ENCODE measurements at regions not wholly inside any gene's neighbourhood (a gene's known extent, or its start where the extent isn't known, plus 50 kb on each side); places are given as distances from the start of the nearest gene placed in this dataset.
"Not testable (repeated sequence)": the region's sequence is repeated elsewhere in the genome, so short reads cannot be mapped to it uniquely, and the experiment has no call there.

DNA sequence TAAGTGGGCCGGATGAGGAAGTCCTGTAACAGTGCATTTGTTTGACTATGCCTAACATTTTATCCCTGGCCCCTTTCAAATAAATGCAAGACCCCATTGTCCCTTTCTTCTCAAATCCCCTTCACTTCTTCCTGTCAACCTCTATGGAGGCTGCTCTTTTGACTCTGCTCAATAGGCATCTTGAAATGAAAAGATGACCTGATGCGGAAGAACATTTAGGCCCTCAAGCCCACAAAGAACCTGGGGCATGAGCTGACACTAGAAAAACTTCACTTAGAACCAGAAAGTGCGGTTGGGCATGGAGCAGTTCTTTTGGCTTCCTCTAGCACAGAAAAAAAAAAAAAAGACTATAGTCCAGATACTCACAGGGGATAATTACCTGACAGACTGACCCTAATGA, 1434.7 kb upstream of the WWC1 start:
- no peak for DNase-seq

DNA sequence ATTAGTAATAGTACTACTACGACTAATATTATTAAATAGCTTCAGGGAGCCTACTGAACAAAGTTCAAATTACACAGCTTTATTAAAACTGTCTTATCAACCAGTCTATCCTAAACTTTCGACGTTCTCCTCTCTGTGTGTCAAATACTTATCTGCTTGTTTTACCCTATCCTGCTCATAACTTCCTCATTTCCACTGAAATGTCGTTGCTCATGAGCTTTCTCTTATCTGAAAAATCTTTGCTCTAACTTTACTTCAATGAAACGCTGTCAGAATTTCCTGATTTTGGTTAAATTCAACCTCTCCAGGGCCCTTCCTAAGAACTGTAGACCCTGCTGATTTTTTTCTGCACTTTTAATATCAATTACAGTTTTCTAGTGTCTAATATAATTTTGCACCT, 1431.0 kb upstream of the WWC1 start:
- no peak for DNase-seq

DNA sequence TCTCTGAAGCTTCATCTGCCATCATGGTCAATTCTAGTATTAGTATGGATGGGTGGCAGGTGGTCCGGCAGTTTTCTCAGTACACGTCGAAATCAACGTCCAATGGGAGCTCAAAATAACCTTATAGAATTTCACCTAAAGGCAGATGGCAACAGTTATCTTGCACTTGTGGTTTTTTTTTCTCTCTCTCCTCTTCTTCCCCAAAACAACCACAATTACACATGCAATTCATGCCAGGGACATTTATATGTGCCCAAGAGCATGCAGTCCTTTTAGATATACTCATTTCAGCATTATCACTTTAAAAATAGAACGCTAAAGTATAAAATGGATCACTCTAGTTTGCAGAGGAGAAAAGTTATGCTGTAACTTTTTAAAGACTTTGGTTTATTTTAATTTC, 1428.9 kb upstream of the WWC1 start:
- DNase-seq = no peak

DNA sequence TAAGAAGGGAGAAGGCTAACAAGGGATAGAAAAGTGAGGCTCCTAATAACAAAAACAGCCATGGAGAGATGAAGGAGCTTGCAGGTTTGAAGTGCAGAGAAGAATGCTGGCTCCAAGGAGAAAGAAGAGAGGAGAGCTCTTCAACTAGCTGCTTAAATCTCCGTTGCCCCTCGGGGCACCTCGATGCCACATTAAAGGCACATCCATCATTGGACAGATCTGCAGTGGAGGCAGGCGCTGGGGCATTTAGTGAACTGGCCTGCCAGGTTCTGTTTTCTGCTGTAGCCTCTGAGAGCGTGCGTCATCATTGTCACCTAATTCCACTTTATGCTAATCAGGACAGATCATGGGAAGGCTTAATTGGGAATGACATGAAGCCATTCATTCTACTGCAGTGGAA, 1426.2 kb upstream of the WWC1 start:
- no peak for DNase-seq

DNA sequence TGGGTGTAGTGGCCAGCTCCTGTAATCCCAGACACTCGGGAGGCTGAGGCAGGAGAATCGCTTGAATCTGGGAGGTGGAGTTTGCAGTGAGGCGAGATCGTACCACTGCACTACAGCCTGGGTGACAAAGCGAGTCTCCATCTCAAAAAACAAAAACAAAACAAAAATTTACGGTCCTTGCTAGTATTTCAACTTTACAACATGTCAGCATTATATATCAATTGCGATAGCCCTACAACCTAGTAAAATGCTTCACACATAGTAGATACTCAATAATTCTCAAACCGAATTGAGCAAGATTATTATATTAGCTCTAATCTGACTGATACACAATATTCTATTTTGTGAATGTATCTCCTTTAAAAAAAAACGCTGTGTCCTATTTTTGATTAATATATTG, 1411.0 kb upstream of the WWC1 start:
- no peak for DNase-seq

DNA sequence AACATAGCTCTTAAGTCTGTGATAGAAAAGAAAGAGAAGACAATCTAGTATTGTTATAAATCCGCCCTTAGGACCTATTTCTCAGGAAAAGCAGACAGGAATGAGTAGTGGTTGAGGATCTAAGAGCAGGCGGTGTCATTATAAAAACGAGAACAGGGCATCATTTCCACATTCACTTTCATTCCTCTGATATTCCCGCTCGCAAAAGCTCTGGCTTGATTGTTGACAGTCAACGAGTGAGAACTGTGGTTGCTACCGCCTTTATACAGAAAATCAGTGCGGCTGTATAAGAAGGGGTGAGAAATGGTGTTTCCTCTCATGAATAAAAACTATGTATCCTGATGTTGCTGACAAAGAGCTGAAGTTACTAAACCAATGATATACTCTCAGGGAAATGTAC, 1409.6 kb upstream of the WWC1 start:
- no peak for DNase-seq

DNA sequence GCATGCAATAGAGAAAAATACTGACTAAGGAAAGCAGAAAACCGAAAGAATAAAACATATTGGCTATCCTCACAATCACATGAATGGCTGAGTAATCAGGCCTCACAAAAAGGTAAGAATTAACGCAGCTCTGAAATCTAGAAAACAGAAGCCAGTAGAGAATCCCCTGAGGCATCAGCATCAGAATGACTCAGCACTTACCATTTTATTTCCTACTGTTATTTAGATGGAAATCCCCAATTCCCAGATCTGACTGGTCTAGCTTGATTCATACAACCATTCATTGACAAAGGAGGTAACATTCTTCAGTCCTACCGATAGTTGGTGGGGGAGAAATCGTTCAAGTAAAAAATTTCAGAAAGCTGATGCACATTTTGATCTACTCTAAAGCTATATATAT, 1408.4 kb upstream of the WWC1 start:
- DNase-seq = no peak

DNA sequence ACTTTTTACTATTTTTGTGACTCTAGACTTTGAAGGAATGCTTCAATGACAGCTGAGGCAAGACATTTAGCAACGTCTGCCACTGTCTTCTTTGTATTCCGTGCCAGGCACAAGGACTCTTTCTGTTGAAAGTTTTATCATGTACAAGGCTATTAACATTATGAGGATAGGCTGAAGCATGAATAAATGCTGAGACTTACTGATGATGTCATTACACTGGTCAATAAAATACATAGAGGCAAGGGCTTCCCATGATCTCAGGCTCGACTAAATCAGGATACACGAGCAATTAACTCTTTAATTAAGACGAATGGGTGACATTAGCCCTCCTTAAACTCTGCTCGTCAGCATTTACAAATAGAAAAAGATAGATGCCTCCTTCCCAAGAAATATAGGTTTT, 1393.3 kb upstream of the WWC1 start:
- no peak for DNase-seq

DNA sequence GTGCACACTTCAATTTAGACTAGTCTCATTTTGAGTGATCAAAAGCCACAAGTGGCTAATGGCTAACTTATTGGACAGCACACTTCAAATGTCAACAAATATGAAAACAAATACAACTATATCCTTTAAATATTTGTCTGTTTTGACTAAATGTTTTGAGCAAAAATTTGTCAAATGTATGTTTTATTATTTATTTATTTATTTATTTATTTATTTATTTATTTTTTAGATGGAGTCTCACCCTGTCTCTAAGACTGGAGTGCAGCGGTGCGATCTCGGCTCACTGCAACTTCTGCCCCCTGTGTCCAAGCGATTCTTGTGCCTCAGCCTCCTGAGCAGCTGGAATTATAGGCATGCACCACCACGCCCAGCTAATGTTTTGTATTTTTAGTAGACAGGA, 1392.1 kb upstream of the WWC1 start:
- no peak for DNase-seq

DNA sequence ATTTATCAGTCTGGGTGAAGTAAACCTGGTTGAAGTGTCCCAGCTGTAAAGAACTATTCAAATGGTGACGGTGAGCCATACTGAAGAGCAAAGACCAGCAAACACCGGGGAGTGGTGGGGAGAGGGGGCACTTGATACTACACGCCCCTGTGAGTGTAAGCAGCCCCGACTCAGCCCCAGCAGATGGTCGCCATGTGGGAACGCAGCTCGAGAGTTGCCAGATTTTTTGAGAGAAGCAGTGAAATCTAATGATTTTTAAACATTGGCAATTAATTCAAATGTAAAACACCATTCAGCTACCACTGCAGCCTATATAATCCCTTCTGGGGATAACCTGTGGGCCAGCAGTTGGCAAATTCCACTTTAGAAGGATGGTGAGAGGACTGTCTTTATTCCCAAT, 1386.9 kb upstream of the WWC1 start:
- no peak for DNase-seq

DNA sequence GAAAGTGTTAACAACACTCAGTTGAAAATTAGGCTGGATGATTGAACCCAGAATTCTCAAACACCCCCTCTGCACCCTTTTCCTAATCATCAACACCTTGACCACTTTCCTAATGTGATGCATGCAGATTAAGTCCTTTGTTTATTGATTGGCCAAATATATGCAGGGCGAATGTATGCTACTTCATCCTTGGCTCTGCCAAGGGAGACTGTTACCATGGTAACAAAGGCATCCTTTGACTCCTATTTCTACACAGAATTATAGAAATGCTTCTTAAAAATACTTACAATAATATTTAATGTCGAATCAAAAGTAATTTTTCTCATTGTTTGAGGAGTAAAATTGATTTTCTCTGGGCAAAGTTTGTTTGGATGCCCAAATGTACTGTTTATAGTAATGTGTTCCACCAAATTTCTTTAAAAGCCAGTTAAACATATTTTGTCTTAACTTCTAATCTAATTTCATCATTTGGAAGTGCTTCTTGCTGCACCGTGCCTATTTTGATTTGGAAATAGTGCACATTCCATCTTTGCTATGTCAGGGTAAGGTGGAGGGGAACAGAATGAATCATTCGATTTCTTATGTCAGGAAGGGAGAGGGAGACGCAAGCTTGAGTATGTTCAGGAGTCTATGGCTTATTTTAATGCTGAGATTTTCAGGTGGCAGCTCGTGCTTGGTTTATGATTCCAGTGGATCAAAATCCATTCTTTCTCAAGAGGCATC, 1384.3 kb upstream of the WWC1 start:
- DNase-seq = no peak

DNA sequence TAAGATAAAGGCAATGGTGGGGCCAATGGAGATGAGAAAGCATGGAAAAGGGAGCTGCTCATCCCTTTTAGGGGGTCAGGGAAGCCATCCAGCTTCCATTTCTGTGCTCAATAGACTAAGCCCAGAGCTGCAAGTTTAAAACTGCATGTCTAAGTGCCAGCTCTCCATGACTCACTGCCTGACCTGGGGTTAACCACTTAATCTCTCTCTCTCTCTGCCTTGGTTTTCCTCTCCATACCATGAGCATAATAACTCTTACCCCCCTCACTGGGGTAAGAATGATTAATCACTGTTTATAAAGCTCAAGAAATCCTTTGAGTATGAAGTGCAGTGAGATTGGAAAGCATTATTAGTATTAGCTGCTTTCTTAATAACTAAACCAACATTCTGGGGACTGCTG, 1382.4 kb upstream of the WWC1 start:
- no peak for DNase-seq

DNA sequence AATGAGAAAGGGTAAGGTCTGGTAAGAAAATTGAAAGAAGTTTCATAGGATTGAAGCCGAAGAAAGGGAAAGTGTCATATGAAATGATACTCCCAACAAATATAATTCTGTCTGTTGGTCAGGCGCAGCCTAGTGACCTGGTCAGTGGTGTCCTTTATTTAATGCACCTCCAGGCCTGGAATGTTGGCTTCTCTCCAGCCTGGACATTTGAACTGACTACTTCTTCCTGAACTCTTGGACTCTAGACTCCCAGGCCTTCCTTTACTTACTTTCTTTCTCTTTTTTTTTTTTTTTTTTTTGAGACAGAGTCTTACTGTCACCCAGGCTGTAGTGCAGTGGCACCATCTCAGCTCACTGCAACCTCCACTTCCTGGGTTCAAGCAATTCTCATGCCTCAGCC, 1381.5 kb upstream of the WWC1 start:
- DNase-seq = no peak

DNA sequence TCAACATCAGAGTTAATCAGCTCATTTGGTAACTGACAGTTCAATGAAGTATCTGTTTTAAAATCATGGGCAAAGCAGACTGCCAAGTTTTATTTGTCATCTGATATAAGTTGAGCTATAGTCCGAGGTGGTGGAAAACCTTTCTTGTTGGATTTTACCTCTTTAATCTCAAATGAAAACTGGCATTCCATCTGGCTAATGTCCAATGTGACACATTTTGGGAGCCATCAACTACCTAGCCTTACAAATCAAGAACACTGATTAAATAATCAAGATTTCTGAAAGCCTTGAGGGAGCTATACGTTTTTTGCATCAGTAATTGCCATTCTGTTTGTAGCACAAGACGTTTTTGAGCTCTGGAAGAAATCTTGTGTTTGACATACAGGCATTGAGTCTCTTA, 1380.5 kb upstream of the WWC1 start:
- DNase-seq = no peak

DNA sequence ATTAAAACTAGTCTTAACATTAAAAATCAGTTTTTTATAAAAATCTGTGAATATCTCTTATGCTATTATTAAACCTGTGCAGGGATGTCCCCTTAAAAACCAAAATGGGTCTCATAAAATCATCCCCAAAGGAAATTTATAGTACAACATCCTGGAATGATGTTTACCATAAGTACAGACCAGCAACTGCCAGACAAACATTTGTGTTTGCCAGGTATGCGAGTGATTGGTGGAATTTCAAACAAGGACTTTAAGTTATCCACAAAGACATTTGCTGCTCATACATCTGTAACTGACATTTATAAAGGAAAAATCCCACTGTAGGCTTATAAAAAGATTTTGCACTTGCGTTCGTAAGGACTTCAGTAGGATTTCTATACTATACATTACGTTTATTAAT, 1375.4 kb upstream of the WWC1 start:
- no peak for DNase-seq

DNA sequence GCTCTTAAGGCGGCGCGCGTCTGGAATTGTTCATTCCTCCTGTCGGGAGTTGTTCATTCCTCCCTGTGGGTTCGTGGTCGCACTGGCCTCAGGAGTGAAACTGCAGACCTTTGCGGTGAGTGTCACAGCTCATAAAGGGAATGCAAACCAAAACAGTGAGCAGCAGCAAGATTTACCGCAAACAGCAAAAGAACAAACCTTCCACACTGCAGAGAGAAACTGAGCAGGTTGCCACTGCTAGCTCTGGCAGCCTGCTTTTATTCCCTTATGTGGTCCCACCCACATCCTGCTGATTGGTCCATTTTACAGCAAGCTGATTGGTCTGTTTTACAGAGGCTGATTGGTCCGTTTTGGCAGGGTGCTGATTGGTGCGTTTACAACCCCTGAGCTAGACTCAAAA, 1365.3 kb upstream of the WWC1 start:
- no peak for DNase-seq

DNA sequence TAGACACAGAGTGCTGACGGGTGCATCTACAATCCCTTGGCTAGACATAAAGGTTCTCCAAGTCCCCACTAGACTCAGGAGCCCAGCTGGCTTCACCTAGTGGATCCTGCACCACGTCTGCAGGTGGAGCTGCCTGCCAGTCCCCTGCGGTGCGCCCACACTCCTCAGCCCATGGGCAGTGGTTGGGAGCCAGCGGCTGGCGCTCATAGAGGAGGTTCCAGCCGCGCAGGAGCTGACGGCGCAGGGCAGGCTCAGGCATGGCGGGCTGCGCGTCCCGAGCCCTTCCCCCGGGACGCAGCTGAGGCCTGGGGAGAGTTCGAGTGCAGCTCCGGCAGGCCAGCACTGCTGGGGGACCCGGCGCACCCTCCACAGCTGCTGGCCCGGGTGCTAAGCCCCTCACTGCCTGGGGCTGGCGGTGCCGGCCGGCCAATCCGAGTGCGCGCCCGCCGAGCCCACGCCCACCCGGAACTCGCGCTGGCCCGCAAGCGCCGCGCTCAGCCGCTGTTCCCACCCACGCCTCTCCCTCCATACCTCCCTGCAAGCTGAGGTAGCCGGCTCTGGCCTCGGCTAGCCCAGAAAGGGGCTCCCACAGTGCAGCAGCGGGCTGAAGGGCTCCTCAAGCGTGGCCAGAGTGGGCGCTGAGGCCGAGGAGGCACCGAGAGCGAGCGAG, 1364.5 kb upstream of the WWC1 start:
- not testable (repeated sequence) for DNase-seq

DNA sequence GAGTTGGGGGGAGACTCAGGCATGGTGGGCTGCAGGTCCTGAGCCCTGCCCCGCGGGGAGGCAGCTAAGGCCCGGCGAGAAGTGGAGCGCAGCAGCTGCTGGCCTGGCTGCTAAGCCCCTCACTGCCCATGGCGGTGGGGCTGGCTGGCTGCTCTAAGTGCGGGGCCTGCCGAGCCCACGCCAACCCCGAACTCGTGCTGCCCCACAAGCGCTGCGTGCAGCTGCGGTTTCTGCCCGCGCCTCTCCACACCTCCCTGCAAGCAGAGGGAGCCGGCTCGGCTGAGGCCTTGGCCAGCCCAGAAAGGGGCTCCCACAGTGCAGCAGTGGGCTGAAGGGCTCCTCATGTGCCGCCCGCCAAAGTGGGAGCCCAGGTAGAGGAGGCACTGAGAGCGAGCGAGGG, 1355.1 kb upstream of the WWC1 start:
- DNase-seq = no peak

DNA sequence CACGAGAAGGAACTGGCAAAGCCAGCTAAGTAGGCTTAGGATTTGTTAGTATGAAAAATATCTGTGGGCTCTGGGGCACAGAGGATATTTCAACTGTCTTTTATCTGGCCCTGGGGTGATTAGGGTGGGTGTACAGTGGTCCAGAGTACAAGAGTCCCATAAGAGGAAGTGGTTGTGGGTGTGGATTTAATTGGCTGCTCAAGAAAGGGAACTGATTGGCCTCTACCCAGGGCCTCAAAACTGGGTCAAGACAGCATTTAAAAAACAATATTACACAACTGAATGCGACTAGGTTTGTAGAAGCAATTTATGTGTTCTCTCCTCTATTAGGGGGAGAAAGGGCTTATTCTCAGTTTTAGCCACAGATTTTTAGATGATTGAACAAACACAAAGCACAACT, 1353.4 kb upstream of the WWC1 start:
- DNase-seq = no peak

DNA sequence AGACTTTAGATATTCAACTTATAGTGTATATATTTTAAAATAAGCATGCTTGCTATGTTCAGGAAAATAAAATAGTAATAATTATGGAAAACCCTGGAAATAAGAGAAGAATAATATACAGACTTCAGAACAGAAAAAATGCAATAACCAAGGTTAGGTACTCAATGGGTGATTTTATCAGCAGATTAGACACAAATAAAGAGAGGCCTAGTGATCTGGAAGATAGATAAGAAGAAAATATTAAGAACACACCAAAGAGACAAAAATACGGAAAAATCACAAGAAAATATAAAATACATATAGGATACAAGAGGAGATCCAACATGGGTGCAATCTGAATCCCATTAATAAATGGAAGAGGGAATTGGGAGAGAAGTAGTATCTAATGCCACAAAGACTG, 1348.5 kb upstream of the WWC1 start:
- no peak for DNase-seq

DNA sequence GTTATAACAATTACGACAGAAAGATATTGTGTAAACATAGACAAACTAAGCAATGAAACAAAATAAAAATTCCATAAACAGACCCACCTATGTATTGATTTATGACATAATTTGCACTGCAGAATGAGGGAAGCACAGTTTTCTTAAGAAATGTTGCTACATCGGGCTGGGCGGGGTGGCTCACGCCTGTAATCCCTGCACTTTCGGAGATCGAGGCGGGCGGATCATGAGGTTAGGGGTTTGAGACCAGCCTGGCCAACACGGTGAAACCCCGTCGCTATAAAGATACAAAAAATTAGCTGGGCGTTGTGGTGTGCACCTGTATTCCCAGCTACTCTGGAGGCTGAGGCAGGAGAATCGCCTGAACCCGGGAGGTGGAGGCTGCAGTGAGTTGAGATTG, 1344.4 kb upstream of the WWC1 start:
- no peak for DNase-seq

DNA sequence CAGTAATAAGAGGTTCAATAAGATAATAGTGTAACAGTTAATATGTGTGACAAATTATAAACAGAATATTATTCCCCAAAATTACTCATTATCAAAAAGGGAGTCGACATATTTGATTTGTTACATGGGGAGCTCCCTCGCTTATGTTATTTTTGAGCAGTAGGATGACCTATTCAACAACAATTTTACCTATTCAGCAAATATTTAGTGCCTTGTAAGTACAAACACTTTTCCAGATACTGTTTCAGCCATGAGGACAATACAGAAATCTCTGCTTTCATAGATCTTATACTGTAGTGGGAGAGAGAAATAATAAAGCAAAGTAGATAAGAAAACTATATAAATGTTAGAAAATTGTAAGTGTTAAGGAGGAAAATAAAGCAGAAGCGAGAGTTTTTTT, 1342.8 kb upstream of the WWC1 start:
- no peak for DNase-seq

DNA sequence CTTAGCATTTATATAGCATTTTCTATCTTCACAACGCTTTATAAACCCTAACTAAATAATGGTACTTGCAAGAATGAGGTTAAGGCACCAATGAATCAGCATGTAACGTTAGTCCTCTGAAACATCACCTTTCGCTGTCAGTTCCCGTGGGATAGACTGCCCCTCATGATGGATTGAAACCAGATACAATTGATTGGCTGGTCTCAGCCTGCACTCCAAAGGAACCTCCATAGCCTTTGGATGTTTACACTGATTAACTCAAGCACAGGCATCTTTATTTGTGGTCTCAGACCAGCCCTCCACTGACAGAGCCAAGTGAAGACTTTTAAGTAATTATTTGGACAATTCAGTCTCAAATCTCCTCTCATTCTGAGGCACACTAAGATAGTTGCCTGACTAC, 1339.4 kb upstream of the WWC1 start:
- no peak for DNase-seq

DNA sequence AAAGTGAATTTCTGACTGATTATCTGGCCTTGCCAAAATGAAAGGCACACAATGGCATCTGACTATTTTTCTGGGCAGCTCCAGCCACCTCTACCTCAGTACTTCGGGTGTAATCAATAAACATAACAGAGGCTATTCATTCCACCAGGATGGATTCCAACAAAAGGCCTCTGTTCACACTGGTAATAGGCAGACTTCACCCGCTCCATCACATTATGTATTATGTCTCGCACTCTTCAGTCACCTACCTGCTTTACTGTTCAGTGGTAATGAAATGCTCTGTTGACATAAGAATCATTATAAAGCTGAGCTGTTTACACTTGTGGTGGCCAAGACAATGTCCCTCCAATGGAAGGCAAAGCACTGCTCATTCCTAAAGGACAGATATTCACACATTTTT, 1333.7 kb upstream of the WWC1 start:
- no peak for DNase-seq

DNA sequence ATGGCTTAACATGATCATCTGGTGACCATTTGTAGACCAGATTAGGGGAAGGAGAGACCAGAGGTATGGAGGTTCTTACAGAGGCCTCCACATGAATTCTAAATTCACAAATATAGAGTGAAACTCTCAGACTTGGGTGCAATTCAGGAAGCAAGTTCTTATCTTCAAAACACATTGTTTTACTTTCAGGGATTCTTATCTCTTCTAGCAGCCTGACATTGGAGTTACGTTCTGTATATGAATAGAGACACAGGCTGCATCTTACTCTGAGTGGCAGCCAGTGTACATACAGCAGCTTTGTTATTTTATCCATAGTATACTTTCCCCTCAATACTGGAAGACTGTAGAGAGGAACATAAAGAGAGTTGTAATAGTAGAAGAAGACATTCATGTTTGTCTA, 1331.7 kb upstream of the WWC1 start:
- no peak for DNase-seq

Data from T-helper 9 cell (primary cell).